Lower leg skin (tissue), 3 donors: ENCODE measurements at regions not wholly inside any gene's neighbourhood (a gene's known extent, or its start where the extent isn't known, plus 50 kb on each side); places are given as distances from the start of the nearest gene placed in this dataset.

Source experiments
- CTCF ChIP-seq, 3 donors: fragments of 450-650 bp; IDR thresholded peaks; one replicate each; pipeline ENCODE4 v1.5.1; 2016; ENCODE audit warnings: antibody characterized with exemption in 3 of 3, mild to moderate bottlenecking in 3 of 3, moderate library complexity in 2 of 3
- POLR2A ChIP-seq, 2 donors: fragments of 450-650 bp; IDR thresholded peaks; one replicate each; pipeline ENCODE4 v1.6.1; 2016 to 2017; ENCODE audit warnings: antibody characterized with exemption in 2 of 2, mild to moderate bottlenecking in 1 of 2, moderate library complexity in 1 of 2

- TF ChIP-seq POLR2A (IDR thresholded peaks at IDR 0.05) (no peak), CTCF (IDR thresholded peaks at IDR 0.05) (no peak)
These were observed 198.6 kb downstream of the SIPA1L2 start for GRCh38 chr1:232431326-232431725.
